Activated T-helper 2 cell treated with anti-CD3 and anti-CD28 coated beads, Interferon-gamma antibody, Interleukin-2, Interleukin-4, amounts not matched to agents 10 μg/mL and 5 μg/mL and 100 μg/mL, durations not matched to agents 14 hours and 24 hours and 36 hours (primary cell): ENCODE measurements at regions not wholly inside any gene's neighbourhood (a gene's known extent, or its start where the extent isn't known, plus 50 kb on each side); places are given as distances from the start of the nearest gene placed in this dataset.

Experiments
- DNase-seq: peaks from one replicate; pipeline ENCODE4 v3.0.0; 2021; ENCODE audit warnings: low spot score
- H3K27ac Mint-ChIP-seq: one replicate; pipeline ENCODE4 v1.8.0; 2021; ENCODE audit warnings: mixed read lengths
- H3K27me3 Mint-ChIP-seq: one replicate; pipeline ENCODE4 v1.8.0; 2021; ENCODE audit warnings: low read depth, mixed read lengths
- H3K36me3 Mint-ChIP-seq: one replicate; pipeline ENCODE4 v1.8.0; 2021; ENCODE audit warnings: low read depth, mixed read lengths
- H3K4me1 Mint-ChIP-seq: one replicate; pipeline ENCODE4 v1.8.0; 2021; ENCODE audit warnings: low read depth, mixed read lengths
- H3K4me3 Mint-ChIP-seq: one replicate; pipeline ENCODE4 v1.8.0; 2021; ENCODE audit warnings: low read depth, mild to moderate bottlenecking, moderate library complexity, mixed read lengths
- H3K9me3 Mint-ChIP-seq: one replicate; pipeline ENCODE4 v1.8.0; 2021; ENCODE audit warnings: mixed read lengths
- intact Hi-C: fragments of 100-400 bp; cut with micrococcal nuclease; formaldehyde crosslinking; loops from one replicate; pipeline ENCODE4 v1.15.1; 2023

DNA sequence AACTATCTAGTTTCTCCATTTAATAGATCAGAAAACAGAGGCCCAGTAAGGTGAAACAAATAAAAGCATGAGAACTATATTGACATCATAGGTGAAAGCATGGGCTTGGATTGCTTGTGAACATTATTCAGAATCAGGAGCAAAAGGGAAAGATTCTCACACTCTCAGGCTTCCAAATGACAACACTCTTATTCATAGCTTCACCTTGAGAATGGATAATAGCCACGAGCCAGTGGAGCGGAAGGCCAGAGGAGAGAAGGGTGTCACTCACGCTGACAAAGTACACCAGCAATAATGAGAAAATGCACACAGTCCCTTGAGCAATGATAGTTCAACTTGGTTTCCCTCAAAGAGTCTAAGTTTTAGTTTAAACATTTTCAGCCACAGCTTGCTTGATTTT is 339.0 kb downstream of the TPBG start:
- H3K4me3 Mint-ChIP-seq, result no peak overlapping the region
- H3K9me3 Mint-ChIP-seq, result no peaks in the 10 kb centered on the region
- no peaks in the 10 kb centered on the region for H3K27me3 Mint-ChIP-seq
- DNase-seq, result no peak
- H3K27ac Mint-ChIP-seq, result no peak overlapping the region
- H3K36me3 Mint-ChIP-seq, result no peaks in the 10 kb centered on the region
- peaks cover 4% of the 10 kb centered on the region for H3K4me1 Mint-ChIP-seq
- intact Hi-C loops, result no loop called here

- DNase-seq, result no peak
- intact Hi-C loops, result no loop called here
- Mint-ChIP-seq H3K27me3 (no peaks in the 10 kb centered on the region), H3K36me3 (no peaks in the 10 kb centered on the region), H3K9me3 (no peaks in the 10 kb centered on the region), H3K4me1 (peaks cover 4% of the 10 kb centered on the region), H3K27ac (no peak overlapping the region), H3K4me3 (no peak overlapping the region)
Measured at GRCh38 chr6:82703230-82703629, 339.6 kb downstream of the TPBG start.

- H3K4me3 Mint-ChIP-seq, result no peak overlapping the region
- no peak for DNase-seq
- no peaks in the 10 kb centered on the region for H3K27me3 Mint-ChIP-seq
- no peak overlapping the region for H3K27ac Mint-ChIP-seq
- no peaks in the 10 kb centered on the region for H3K9me3 Mint-ChIP-seq
- H3K4me1 Mint-ChIP-seq, result peaks cover 4% of the 10 kb centered on the region
- H3K36me3 Mint-ChIP-seq, result no peaks in the 10 kb centered on the region
- intact Hi-C loops, result no loop called here
Measured at GRCh38 chr6:82704045-82704444, 340.4 kb downstream of the TPBG start.

GRCh38 chr6:82705579-82705978 is 342.0 kb downstream of the TPBG start:
- Mint-ChIP-seq H3K4me1 (peaks cover 4% of the 10 kb centered on the region), H3K4me3 (no peak overlapping the region), H3K27me3 (no peaks in the 10 kb centered on the region), H3K27ac (no peak overlapping the region), H3K36me3 (no peaks in the 10 kb centered on the region), H3K9me3 (no peaks in the 10 kb centered on the region)
- intact Hi-C loops, result no loop called here
- DNase-seq, result no peak

DNA sequence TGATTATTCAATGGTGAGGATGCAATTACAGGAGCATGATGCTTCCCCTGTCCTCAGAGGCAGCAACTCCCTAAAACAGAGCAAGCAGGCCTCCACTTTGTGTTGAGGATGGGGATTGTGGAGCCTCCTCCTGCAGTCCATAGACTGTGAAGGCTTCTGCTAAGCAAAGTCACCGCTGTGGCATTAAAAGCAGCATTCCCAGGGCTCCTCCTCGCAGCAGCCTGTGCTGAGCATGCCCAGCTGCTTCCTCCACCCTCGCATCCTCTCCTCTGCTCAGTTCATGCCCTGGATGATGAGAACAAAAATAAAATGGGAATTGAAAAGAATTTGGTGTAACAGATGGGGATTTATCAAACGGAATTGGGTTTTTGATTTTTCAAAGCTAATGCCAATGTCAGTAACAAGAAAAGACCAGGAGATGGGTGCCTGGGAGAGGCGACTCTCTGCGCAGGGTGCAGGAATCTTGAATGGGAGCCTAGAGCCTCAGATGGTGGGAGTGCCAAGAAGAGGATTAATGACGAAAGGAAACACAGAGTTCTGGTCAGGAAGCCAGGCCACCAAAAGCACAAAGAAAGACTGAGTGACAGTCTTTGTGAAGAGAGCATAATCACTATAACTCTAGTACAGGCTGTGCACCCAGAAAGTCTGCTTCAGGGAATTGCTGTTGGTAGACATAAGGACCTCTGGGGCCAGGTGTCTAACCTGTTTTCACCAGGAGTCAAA is 347.6 kb downstream of the TPBG start:
- H3K27me3 Mint-ChIP-seq, result no peaks in the 10 kb centered on the region
- H3K36me3 Mint-ChIP-seq, result no peaks in the 10 kb centered on the region
- no peak overlapping the region for H3K4me3 Mint-ChIP-seq
- intact Hi-C loops, result loop anchor here (10.0 kb wide), 1 partner anchor 354 kb away; the partner anchor contains the start of genes DOP1A and UBE3D
- no peak for DNase-seq
- H3K4me1 Mint-ChIP-seq, result no peaks in the 10 kb centered on the region
- H3K27ac Mint-ChIP-seq, result no peak overlapping the region
- H3K9me3 Mint-ChIP-seq, result peaks cover 3% of the 10 kb centered on the region

GRCh38 chr6:82711971-82712370 is 348.4 kb downstream of the TPBG start:
- Mint-ChIP-seq H3K27me3 (no peaks in the 10 kb centered on the region), H3K9me3 (peaks cover 3% of the 10 kb centered on the region), H3K4me3 (no peak overlapping the region), H3K4me1 (no peaks in the 10 kb centered on the region), H3K27ac (no peak overlapping the region), H3K36me3 (no peaks in the 10 kb centered on the region)
- DNase-seq, result no peak
- intact Hi-C loops, result loop anchor here (2.0 to 10.0 kb wide), 2 partner anchors 353 to 439 kb away; partner anchors contain the start of genes DOP1A and UBE3D

GRCh38 chr6:82712389-82712788 is 348.8 kb downstream of the TPBG start:
- H3K27ac Mint-ChIP-seq, result no peak overlapping the region
- intact Hi-C loops, result loop anchor here (2.0 to 10.0 kb wide), 2 partner anchors 352 to 440 kb away; partner anchors contain the start of genes DOP1A and UBE3D
- DNase-seq, result no peak
- H3K4me1 Mint-ChIP-seq, result no peaks in the 10 kb centered on the region
- H3K9me3 Mint-ChIP-seq, result peaks cover 3% of the 10 kb centered on the region
- H3K4me3 Mint-ChIP-seq, result no peak overlapping the region
- H3K27me3 Mint-ChIP-seq, result no peaks in the 10 kb centered on the region
- H3K36me3 Mint-ChIP-seq, result no peaks in the 10 kb centered on the region

GRCh38 chr6:82712826-82713225 is 349.2 kb downstream of the TPBG start:
- H3K27ac Mint-ChIP-seq, result no peak overlapping the region
- H3K36me3 Mint-ChIP-seq, result no peaks in the 10 kb centered on the region
- intact Hi-C loops, result loop anchor here (2.0 to 10.0 kb wide), 2 partner anchors 352 to 440 kb away; partner anchors contain the start of genes DOP1A and UBE3D
- peaks cover 3% of the 10 kb centered on the region for H3K9me3 Mint-ChIP-seq
- no peaks in the 10 kb centered on the region for H3K27me3 Mint-ChIP-seq
- no peak overlapping the region for H3K4me3 Mint-ChIP-seq
- H3K4me1 Mint-ChIP-seq, result no peaks in the 10 kb centered on the region
- no peak for DNase-seq

- Mint-ChIP-seq H3K36me3 (no peaks in the 10 kb centered on the region), H3K4me1 (no peaks in the 10 kb centered on the region), H3K4me3 (no peak overlapping the region), H3K27me3 (no peaks in the 10 kb centered on the region), H3K9me3 (no peaks in the 10 kb centered on the region), H3K27ac (no peak overlapping the region)
- intact Hi-C loops, result no loop called here
- DNase-seq, result no peak
Measured at GRCh38 chr6:82720992-82721391, 344.6 kb downstream of the UBE3D start.

DNA sequence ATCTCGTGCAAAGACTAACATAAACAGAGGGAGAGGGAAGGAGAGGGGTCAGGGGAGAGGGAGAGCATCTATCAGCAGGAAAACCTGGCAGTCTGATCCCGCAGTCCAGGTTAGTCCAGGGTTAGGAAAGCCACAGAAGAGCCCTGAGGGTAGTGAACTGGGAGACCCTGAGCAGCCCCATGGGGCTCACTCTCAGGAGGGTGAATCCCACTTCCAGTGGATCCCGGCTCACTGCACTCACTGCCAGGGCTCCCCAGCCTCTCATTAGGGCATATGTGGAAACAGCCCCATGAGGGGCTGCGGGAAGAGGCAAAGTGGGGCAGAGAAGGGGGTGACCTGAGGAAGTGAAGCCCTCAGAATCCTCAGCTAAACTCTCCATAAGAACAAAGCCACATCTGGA is 329.9 kb downstream of the UBE3D start:
- H3K27me3 Mint-ChIP-seq, result no peaks in the 10 kb centered on the region
- no peak overlapping the region for H3K27ac Mint-ChIP-seq
- DNase-seq, result no peak
- intact Hi-C loops, result no loop called here
- no peaks in the 10 kb centered on the region for H3K4me1 Mint-ChIP-seq
- no peaks in the 10 kb centered on the region for H3K9me3 Mint-ChIP-seq
- no peaks in the 10 kb centered on the region for H3K36me3 Mint-ChIP-seq
- no peak overlapping the region for H3K4me3 Mint-ChIP-seq

DNA sequence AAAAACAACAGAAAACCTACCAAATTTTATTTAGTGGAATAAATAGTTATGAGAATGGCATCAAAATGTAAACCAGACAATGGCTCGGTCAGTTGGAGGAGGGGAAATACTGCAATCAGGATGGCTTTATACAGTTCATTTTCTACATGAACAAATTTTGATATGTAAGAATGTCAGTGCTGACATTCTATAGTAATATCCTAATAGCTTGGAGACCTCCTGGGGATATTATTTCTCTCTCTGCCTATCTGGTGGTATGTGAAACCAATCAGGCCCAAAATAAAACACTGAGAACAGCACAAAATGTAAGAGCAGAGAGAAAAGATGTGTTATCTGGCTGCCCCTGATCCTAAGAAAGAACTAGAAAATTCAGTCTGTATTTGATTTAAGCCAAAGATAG is 327.7 kb downstream of the UBE3D start:
- Mint-ChIP-seq H3K27ac (no peak overlapping the region), H3K9me3 (no peaks in the 10 kb centered on the region), H3K4me3 (no peak overlapping the region), H3K36me3 (no peaks in the 10 kb centered on the region), H3K4me1 (no peaks in the 10 kb centered on the region), H3K27me3 (no peaks in the 10 kb centered on the region)
- intact Hi-C loops, result no loop called here
- no peak for DNase-seq

DNA sequence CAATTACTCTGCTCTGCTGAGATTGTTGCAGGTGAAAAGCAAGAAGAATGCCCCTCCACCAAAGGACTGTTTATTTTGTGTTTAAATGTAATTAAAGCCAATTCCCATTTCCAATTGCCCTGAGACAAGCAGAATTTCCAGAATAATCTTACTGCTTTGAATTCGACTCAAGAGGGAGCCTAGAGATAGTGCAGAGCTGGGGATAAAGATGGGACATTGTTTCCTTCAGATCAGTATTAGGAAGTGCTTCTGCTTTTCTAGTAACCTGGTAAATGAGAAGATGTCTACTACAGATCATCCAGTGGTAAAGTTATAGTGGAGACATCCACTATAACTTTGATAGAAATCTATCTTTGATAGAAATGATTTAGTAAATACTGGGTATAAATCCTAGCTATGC is 326.9 kb downstream of the UBE3D start:
- no peaks in the 10 kb centered on the region for H3K4me1 Mint-ChIP-seq
- H3K36me3 Mint-ChIP-seq, result no peaks in the 10 kb centered on the region
- no peaks in the 10 kb centered on the region for H3K9me3 Mint-ChIP-seq
- no peak overlapping the region for H3K4me3 Mint-ChIP-seq
- no peak for DNase-seq
- no peaks in the 10 kb centered on the region for H3K27me3 Mint-ChIP-seq
- no peak overlapping the region for H3K27ac Mint-ChIP-seq
- intact Hi-C loops, result no loop called here

- Mint-ChIP-seq H3K27me3 (no peaks in the 10 kb centered on the region), H3K9me3 (no peaks in the 10 kb centered on the region), H3K4me3 (no peak overlapping the region), H3K27ac (no peak overlapping the region), H3K4me1 (no peaks in the 10 kb centered on the region), H3K36me3 (no peaks in the 10 kb centered on the region)
- intact Hi-C loops, result no loop called here
- DNase-seq, result no peak
Measured at GRCh38 chr6:82739303-82739702, 326.3 kb downstream of the UBE3D start.
